ENCODE measurements at regions not wholly inside any gene's neighbourhood (a gene's known extent, or its start where the extent isn't known, plus 50 kb on each side); places are given as distances from the start of the nearest gene placed in this dataset.

GRCh38 chr7:29623973-29624372 lies 60.3 kb downstream of the PRR15 start:
- intact Hi-C loops (cut with DNase I; ENCODE audit: low total_unique reads): no loop called here
- no peak for DNase-seq
- Histone ChIP-seq H3K4me3 (no peak overlapping the region), H3K4me1 (peaks cover 0 to 4% (median 0%) of the 10 kb centered on the region in 4 donors), H3K9me3 (no peaks in the 10 kb centered on the region), H3K27me3 (peaks cover 0 to 4% (median 0%) of the 10 kb centered on the region in 3 donors), H3K36me3 (no peaks in the 10 kb centered on the region), H3K27ac (no peak overlapping the region)
- WGBS, 5 donors: 64 to 78% (median 70%) methylated on average over 2 of the region's 2 CpGs
- TF ChIP-seq EP300 (IDR thresholded peaks at IDR 0.05): no peak
- no peak for TF ChIP-seq POLR2A (IDR thresholded peaks at IDR 0.05)
- TF ChIP-seq POLR2AphosphoS5 (IDR thresholded peaks at IDR 0.05): no peak
- TF ChIP-seq CTCF (IDR thresholded peaks at IDR 0.05): no peak

- no peak for DNase-seq
- Histone ChIP-seq H3K9me3 (no peaks in the 10 kb centered on the region), H3K27me3 (peaks cover 0 to 10% (median 0%) of the 10 kb centered on the region in 3 donors), H3K4me1 (peaks cover 0 to 4% (median 0%) of the 10 kb centered on the region in 4 donors), H3K36me3 (no peaks in the 10 kb centered on the region), H3K27ac (no peak overlapping the region), H3K4me3 (no peak overlapping the region)
- WGBS, 5 donors: 63 to 85% (median 75%) methylated on average over 2 of the region's 2 CpGs
- TF ChIP-seq POLR2AphosphoS5 (IDR thresholded peaks at IDR 0.05) (no peak), EP300 (IDR thresholded peaks at IDR 0.05) (no peak), CTCF (IDR thresholded peaks at IDR 0.05) (no peak), POLR2A (IDR thresholded peaks at IDR 0.05) (no peak)
- intact Hi-C loops (cut with DNase I; ENCODE audit: low total_unique reads): no loop called here
Measured at GRCh38 chr7:29626730-29627129, 63.1 kb downstream of the PRR15 start.

DNA sequence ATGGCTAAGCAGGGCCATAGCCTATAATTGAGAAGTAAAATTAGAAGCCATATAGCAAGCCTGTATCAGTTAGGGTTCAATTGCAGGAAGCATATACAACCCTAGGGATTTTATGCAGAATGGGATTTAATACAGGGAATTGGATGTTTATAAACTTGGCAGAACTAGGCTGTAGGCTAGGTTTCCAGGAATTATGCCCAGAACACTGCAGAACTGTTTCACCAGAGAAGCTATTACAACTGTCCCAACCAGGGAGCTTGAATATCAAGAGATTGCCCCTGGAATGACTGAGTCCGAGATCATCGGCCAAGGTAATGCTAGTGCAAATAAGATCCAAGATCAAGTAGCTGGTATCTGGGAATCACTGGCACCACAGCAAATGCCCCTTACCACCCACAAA lies 64.0 kb downstream of the PRR15 start:
- WGBS, 5 donors: 59 to 88% (median 76%) methylated on average over 2 of the region's 2 CpGs
- TF ChIP-seq CTCF (IDR thresholded peaks at IDR 0.05) (no peak), EP300 (IDR thresholded peaks at IDR 0.05) (no peak), POLR2A (IDR thresholded peaks at IDR 0.05) (no peak), POLR2AphosphoS5 (IDR thresholded peaks at IDR 0.05) (no peak)

DNA sequence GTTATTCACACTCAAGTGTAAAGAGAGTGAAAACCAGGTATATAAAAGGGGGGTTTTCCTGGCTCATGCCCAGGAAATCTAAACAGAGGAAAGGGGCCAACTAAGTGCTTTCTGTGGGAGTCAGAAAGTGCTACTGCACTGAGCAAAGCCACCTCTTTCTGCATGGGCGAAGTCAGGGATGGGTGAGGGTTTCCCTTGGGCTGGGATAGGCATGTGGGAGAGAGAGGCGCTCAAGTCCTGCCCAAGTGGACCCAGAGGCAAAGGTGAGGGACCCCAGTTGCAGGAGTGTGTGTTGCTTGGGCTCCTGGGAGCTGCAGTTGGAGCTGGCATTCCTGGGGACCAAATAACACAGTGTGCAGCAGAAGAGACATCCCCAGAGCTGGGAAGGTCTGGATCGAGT lies 65.9 kb downstream of the PRR15 start:
- Histone ChIP-seq H3K4me1 (peaks cover 0 to 4% (median 0%) of the 10 kb centered on the region in 4 donors), H3K27ac (no peak overlapping the region), H3K9me3 (no peaks in the 10 kb centered on the region), H3K27me3 (peaks cover 0 to 6% (median 0%) of the 10 kb centered on the region in 3 donors), H3K36me3 (no peaks in the 10 kb centered on the region), H3K4me3 (no peak overlapping the region)
- DNase-seq: no peak
- intact Hi-C loops (cut with DNase I; ENCODE audit: low total_unique reads): no loop called here
- TF ChIP-seq POLR2A (IDR thresholded peaks at IDR 0.05) (no peak), CTCF (IDR thresholded peaks at IDR 0.05) (no peak), EP300 (IDR thresholded peaks at IDR 0.05) (no peak), POLR2AphosphoS5 (IDR thresholded peaks at IDR 0.05) (no peak)
- WGBS, 5 donors: 78 to 93% (median 89%) methylated on average over 3 of the region's 3 CpGs

More for the DNA sequence above, 64.0 kb downstream of the PRR15 start:
- no peaks in the 10 kb centered on the region for H3K36me3 ChIP-seq
- no peak overlapping the region for H3K27ac ChIP-seq
- H3K4me3 ChIP-seq: no peak overlapping the region
- H3K9me3 ChIP-seq: no peaks in the 10 kb centered on the region
- H3K27me3 ChIP-seq: peaks cover 0 to 6% (median 0%) of the 10 kb centered on the region in 3 donors
- peaks cover 0 to 4% (median 0%) of the 10 kb centered on the region in 4 donors for H3K4me1 ChIP-seq
- DNase-seq: no peak
- intact Hi-C loops (cut with DNase I; ENCODE audit: low total_unique reads): no loop called here

Measured in stomach (tissue), 8 donors.